Sigmoid colon (tissue), 4 donors: ENCODE measurements at regions not wholly inside any gene's neighbourhood (a gene's known extent, or its start where the extent isn't known, plus 50 kb on each side); places are given as distances from the start of the nearest gene placed in this dataset.

Source experiments
- CTCF ChIP-seq, 4 experiments: fragments of 450-650 bp in 3 of 4; fragments of 200-600 bp in 1 of 4; IDR thresholded peaks; one replicate each; pipeline ENCODE4 v1.5.1; 2016 to 2019; ENCODE audit warnings: antibody characterized with exemption in 4 of 4, mild to moderate bottlenecking in 3 of 4, moderate library complexity in 2 of 4
- EP300 ChIP-seq, 4 donors: sonication (generic); formaldehyde crosslinking; IDR thresholded peaks; one replicate each; pipeline ENCODE4 v1.6.1; 2017; ENCODE audit warnings: antibody characterized with exemption in 4 of 4
- POLR2A ChIP-seq, 2 donors: fragments of 450-650 bp; IDR thresholded peaks; one replicate each; pipeline ENCODE4 v1.6.1; 2016; ENCODE audit warnings: antibody characterized with exemption in 2 of 2, mild to moderate bottlenecking in 2 of 2, moderate library complexity in 2 of 2
- POLR2AphosphoS5 ChIP-seq, 4 donors: sonication (generic); formaldehyde crosslinking; IDR thresholded peaks; one replicate each; pipeline ENCODE4 v1.6.1; 2017; ENCODE audit warnings: antibody characterized with exemption in 4 of 4

- TF ChIP-seq CTCF (IDR thresholded peaks at IDR 0.05) (no peak), EP300 (IDR thresholded peaks at IDR 0.05) (no peak), POLR2A (IDR thresholded peaks at IDR 0.05) (no peak), POLR2AphosphoS5 (IDR thresholded peaks at IDR 0.05) (no peak)
Observed at GRCh38 chr6:3545156-3545555, 88.3 kb upstream of the SLC22A23 start.
